Lower leg skin (tissue), 3 donors: ENCODE measurements at regions not wholly inside any gene's neighbourhood (a gene's known extent, or its start where the extent isn't known, plus 50 kb on each side); places are given as distances from the start of the nearest gene placed in this dataset.

Experiments used
- CTCF ChIP-seq, 3 donors: fragments of 450-650 bp; IDR thresholded peaks; one replicate each; pipeline ENCODE4 v1.5.1; 2016; ENCODE audit warnings: antibody characterized with exemption in 3 of 3, mild to moderate bottlenecking in 3 of 3, moderate library complexity in 2 of 3
- POLR2A ChIP-seq, 2 donors: fragments of 450-650 bp; IDR thresholded peaks; one replicate each; pipeline ENCODE4 v1.6.1; 2016 to 2017; ENCODE audit warnings: antibody characterized with exemption in 2 of 2, mild to moderate bottlenecking in 1 of 2, moderate library complexity in 1 of 2

DNA sequence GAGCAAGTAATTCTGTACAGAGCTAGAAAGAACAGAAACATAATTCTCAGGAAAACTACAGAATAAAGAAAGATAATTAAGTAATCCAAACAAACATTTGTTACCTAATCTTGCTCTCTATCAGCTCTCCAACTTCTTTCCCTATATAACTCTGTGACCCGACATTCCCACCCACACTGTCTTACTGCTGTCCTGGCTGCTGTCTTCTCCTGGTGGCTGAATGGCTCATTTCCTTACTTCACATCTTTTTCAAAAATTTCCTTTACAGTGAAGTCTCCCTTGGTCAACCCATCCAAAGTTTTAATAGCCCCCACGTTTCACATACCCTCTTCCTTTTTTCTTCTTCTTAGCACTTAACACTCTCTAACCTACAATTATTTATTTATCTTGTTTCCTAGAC, 64.0 kb downstream of the HYCC1 start:
- TF ChIP-seq POLR2A (IDR thresholded peaks at IDR 0.05) = no peak
- no peak for TF ChIP-seq CTCF (IDR thresholded peaks at IDR 0.05)
